ENCODE measurements at regions not wholly inside any gene's neighbourhood (a gene's known extent, or its start where the extent isn't known, plus 50 kb on each side); places are given as distances from the start of the nearest gene placed in this dataset.

- ChIA-PET POLR2A (ENCODE audit: unreplicated experiment) (no interaction called here), CTCF (no interaction called here)
- Histone ChIP-seq H3K79me1 (ENCODE audit: low read depth in 1 of 2, low read length in 2 of 2) (no peaks in the 10 kb centered on the region), H3K4me3 (ENCODE audit: insufficient read depth, low read depth, low read length) (no peak overlapping the region), H3K9ac (ENCODE audit: low read depth, low read length) (no peak overlapping the region), H3K9me1 (ENCODE audit: insufficient read depth, low read length) (no peaks in the 10 kb centered on the region), H2BK15ac (ENCODE audit: low read depth, low read length) (no peak overlapping the region), H2BK5ac (ENCODE audit: low read depth, low read length, poor library complexity, severe bottlenecking) (no peak overlapping the region), H3K4me1 (ENCODE audit: control insufficient read depth, insufficient read depth, low read length) (no peaks in the 10 kb centered on the region), H2AK5ac (ENCODE audit: low read depth, low read length) (no peak overlapping the region), H2BK120ac (ENCODE audit: low read depth, low read length) (no peak overlapping the region), H3K18ac (ENCODE audit: low read depth, low read length) (no peak overlapping the region), H3K23ac (ENCODE audit: low read depth, low read length) (no peak overlapping the region), H2AK9ac (replicated peaks; ENCODE audit: low read depth, low read length, poor library complexity) (no peak overlapping the region), H4K5ac (ENCODE audit: low read depth, low read length) (no peak overlapping the region), H3K4me2 (ENCODE audit: low read depth, low read length) (no peak overlapping the region), H3K36me3 (ENCODE audit: control insufficient read depth, insufficient read depth, low read length) (no peaks in the 10 kb centered on the region), H2AFZ (replicated peaks; ENCODE audit: low read length, poor library complexity) (no peak overlapping the region), H2BK20ac (ENCODE audit: low read depth, low read length) (no peak overlapping the region), H3K27ac (ENCODE audit: insufficient read depth, low read length) (no peak overlapping the region), H3K56ac (ENCODE audit: extremely low read depth, insufficient read depth, low read length) (no peak overlapping the region), H4K20me1 (ENCODE audit: insufficient read depth, low read length) (no peaks in the 10 kb centered on the region), H3K27me3 (ENCODE audit: control insufficient read depth, insufficient read depth, low read length) (peaks cover 41% of the 10 kb centered on the region), H4K91ac (ENCODE audit: insufficient read depth, low read depth, low read length) (no peak overlapping the region), H3K14ac (replicated peaks; ENCODE audit: low read depth, low read length) (no peak overlapping the region), H3K4ac (ENCODE audit: low read depth, low read length) (no peak overlapping the region), H4K8ac (ENCODE audit: low read depth in 2 of 2, low read length in 2 of 2) (no peak overlapping the region), H3K9me3 (ENCODE audit: control insufficient read depth, insufficient read depth, low read length) (no peaks in the 10 kb centered on the region)
- dilution Hi-C loops (cut with HindIII; ENCODE audit: low sequenced_read_pairs, unreplicated experiment) (no loop called here), in situ Hi-C loops (cut with MboI; ENCODE audit: low sequenced_read_pairs) (no loop called here), intact Hi-C loops (cut with micrococcal nuclease) (no loop called here)
- no peak for TF ChIP-seq SMC3 (IDR thresholded peaks at IDR 0.05; ENCODE audit: low read depth, low read length)
- TF ChIP-seq BHLHE40 (IDR thresholded peaks at IDR 0.05; ENCODE audit: low read depth, low read length), result no peak
- TF ChIP-seq FOS (IDR thresholded peaks at IDR 0.05; ENCODE audit: low read depth, low read length), result no peak
- TF ChIP-seq NFE2L2 (IDR thresholded peaks at IDR 0.05; ENCODE audit: low read depth, low read length), result no peak
- no peak for TF ChIP-seq MAFK (IDR thresholded peaks at IDR 0.05; ENCODE audit: low read depth, low read length)
- TF ChIP-seq ELK1 (IDR thresholded peaks at IDR 0.05; ENCODE audit: borderline replicate concordance, low read depth, low read length), result no peak
- no peak for TF ChIP-seq CHD1 (IDR thresholded peaks at IDR 0.05; ENCODE audit: low read depth, low read length)
- no peak for TF ChIP-seq CEBPB (IDR thresholded peaks at IDR 0.05; ENCODE audit: low read depth, low read length)
- TF ChIP-seq CTCF (conservative IDR thresholded peaks at IDR 0.05; ENCODE audit: low read depth, low read length), result no peak
- no peak for TF ChIP-seq MXI1 (IDR thresholded peaks at IDR 0.05; ENCODE audit: borderline replicate concordance, low read depth, low read length)
- WGBS, 2 experiments (ENCODE audit: extremely low coverage in 2 of 2, insufficient read length in 1 of 2), result 67% methylated on average over 2 of the region's 6 CpGs; no CpG with 5 or more reads in 1 of the 2 experiments
- no peak for ATAC-seq (ENCODE audit: low read depth)
- DNase-seq, result no peak
- BruUV-seq (replicated peaks), result no TSS peak
Observed at GRCh38 chr9:109557481-109557880, 59.4 kb upstream of the PTPN3 start.

Measured in IMR-90 (cell line).